Left renal cortex interstitium (tissue), 4 donors: ENCODE measurements at regions not wholly inside any gene's neighbourhood (a gene's known extent, or its start where the extent isn't known, plus 50 kb on each side); places are given as distances from the start of the nearest gene placed in this dataset.
A peak's percentile ranks its signal among the peaks of the same experiment; 100 is the strongest.

Experiments
- DNase-seq, 4 donors: peaks; one replicate each; pipeline ENCODE4 v3.0.0-alpha.2; 2013; ENCODE audit warnings: low read depth in 4 of 4, low spot score in 2 of 4, missing footprints in 1 of 4

DNA sequence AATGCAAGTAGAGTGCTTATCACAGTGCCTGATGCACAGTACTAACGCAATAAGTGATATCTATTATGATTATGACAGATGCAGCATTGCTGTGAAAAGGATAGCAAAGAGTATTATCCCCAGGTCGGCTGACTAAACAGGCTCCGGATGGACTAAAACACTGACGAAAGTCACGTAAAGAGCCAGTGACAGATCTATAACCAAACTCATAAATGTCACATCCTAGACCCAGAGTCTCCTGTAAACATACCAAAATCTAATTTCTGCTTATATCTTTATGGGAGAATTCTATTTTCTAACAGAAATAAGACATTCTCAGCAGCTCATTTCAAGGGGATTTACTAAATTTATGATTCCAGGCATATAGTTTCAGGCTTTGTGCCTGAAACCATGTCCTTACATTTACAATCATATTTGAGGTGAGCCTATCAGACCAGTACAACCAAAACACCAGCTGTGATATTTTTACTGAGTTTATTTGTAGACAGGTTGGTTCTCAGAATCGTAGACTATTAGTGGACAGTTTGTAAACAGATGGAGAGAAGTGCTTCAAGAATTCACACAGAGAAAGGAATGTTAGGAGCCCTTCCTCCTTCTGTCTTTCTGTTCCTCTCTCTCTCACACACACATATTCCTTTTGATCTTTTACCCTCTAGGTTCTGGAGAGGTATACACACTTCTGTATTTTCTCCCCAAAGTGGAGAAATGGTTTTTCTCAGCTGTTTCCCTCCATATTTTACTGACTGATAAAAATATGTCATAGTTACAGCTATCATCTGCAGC is 52.4 kb upstream of the WDR26 start:
- DNase-seq = no peak

DNA sequence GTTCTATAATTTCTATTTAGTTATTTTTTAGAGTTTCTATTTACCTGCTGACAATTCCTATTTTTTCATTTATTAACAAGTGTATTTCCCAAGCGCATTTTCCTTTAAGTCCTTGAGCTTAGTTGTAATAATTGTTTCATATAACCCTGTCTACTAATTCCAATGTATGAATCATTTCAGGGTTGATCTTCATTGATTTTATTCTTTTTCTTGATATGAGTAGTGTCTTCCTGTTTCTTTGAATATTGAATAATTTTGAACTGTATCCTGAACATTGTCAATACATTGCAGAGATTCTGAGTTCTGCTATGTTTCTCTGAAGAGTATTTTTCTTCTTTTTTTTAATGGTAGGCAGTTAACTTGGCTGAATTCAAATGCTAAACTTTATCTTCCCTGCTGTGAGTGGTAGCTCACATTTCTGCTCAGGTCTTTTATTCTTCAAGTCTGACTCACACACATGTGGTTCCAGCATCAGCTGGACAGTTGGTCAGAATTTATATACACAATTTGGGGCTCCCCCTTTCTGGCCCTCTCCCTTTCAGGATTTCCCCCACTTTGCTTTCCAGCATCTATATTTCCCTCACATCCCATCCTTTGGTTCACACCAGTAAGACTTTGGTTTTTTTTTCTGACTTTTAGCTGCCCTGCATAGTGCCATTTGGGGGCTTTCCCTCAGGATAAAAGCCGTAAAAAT is 54.4 kb upstream of the WDR26 start:
- DNase-seq = no peak

DNA sequence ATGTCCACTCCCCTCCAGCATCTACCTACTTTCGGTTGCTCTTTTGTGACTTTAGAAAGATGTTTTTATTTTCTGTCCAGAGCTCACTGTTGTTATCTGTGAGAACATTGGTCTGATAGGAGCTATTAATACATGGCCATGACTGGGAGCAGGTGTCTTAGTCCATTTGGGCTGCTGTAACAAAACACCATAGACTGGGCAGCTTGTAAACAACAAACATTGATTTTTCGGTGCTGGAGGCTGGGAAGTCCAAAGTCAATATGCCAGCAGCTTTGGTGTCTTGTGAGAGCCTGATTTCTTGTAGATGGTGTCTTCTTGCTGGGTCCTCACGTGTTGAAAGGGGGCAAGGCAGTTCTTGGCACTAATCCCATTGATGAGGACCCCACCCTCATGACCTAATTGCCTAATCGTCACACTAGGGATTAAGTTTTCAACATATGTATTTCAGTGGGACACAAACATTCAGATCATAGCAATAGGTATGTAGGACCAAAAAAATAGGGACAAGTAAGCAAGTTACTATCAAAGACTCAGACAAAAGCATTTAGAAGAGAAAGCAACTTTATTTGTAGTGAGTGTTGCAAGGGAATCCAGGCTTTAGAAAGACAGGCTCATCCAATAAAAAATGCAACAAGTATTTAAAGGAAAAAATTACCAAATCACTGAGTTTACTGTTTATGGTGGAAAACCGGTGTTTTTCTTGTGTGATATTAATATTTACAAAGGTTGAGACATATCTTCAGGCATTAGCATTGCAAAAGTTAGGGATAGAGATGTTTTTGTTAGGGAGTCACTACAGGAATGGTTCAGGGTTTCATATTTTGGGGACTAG is 55.2 kb upstream of the WDR26 start:
- no peak for DNase-seq

DNA sequence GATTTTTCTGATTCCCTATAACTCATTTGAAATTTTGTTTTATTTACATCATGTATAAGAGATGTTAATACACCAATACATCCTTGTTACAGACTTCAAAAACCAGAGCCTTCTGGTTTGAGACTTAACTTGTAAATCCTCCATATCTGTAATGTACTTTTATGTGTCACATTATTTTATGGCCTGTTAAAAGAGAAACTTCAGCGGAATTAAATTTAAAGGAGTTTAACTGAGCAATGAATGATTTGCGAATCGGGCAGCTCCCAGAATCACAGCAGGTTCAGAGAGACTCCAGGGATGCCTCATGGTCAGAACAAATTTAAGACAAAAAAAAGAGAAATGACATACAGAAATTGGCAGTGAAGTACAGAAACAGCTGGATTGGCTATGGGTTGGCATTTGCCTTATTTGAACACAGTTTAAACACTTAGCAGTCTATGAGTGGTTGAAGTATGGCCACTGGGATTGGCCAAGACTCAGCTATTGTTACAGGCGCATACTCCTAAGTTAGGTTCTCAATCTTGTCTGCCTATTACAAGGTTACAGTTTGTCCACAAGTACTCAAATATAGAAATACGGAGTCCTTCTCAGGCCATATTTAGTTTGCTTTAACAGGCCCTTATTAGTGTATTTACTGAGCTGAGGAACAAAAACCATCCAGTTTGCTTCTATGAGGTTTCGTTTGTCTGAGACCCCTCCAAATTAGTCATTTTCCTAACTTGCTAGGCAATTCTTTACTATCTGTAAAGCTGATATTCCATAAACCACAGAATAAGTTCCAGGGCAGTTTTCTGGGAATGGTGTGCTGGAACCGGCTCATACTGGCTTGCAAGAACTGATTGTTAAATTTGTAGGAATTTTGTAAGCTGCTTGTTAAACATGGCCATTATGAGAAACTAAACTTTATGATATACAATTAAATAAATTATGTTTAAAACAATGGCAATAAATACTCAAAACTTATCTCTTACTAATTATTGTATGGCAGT is 56.2 kb upstream of the WDR26 start:
- DNase-seq = no peak

DNA sequence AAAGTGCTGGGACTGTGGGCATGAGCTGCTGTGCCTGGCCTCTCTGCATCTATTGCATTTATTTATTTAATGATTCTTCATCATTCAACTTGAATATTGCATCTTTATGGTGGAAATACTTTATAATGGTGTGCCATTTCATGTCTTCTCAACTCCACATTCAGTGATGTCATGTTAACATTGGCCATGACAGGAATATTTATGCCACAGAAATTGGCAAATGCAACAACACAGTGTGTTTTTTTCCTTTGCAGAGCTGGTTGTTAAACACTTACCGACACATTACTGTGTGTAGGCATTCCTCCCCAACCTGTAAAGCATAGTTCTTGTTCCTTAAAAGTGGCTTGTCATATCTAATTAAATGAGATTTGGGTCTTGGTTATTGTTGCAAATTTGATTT is 57.4 kb upstream of the WDR26 start:
- DNase-seq = no peak

DNA sequence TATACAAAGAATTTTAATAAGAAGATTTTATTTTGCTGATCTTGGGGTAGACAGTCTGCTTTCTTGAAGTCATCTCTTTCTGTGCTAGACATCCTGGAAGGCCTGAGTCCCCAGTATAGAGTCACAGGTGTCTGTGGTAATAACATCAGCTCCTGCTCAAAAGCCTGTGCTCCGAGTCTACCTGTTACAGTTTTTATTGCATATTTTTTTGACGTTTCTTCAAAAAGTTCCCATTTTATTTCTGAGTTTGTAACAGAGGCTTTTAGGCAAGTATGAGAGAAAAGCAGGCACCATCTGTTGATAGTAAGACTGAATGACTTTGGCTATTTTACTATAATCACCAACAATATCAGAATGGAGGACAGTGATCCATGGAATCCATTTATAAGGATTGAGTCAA is 58.0 kb upstream of the WDR26 start:
- DNase-seq = no peak

DNA sequence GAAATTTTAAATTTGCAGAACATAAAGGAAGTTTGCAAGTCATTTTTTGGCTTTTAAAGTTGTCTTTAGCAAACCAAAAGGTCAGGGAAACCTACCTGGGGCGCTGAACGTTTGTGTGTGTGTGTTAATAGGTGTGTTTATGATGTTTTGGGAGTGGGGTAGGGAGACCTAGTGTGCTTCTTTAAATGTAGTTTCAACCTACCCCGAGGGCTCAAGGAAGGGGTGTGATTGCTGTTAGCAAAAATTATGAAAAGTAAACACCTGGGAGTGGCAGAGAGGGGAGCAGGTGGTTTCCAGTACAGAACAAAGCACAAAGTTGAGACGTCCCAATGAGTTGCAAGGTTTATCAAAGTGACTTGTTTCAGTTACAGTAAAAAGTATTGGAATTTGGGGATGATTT is 58.7 kb upstream of the WDR26 start:
- DNase-seq = no peak

DNA sequence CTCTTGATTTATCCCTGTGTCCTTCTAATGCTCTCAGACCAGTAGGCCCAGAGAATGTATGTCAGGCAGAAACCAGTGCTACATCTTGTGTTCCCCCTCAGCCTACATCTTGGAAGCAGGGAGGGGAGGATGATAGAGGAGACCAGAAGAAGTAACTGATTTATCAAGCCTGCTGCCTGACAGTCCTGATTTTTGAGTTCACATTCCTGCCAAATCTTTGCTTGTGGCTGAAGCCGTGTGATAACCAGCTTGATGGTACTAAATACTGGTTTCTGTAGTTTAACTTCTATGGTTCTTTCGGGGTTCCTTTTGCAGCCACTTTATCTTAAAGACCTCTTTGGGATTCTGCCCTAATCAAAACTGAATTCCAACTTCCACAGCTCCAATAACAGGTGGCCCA is 59.7 kb upstream of the WDR26 start:
- no peak for DNase-seq

DNA sequence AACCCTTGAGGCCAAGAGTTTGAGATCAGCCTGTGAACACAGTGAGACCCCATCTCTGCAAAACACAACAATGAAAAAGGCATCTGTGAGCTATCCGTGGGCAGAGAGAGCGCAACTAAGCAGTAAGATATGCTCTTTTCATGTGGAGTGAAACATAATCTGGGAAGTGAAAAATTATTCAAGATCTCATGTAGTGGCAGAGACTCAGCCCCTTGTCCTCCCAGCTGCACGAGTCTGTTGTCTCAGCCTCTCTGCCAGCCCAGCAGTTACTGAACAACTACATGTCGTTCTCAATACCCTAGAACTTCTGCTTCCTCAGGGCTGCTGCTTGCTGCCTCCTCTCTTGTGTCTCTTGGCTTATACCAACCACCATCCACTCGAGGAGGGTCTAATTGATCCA is 61.3 kb upstream of the WDR26 start:
- no peak for DNase-seq

DNA sequence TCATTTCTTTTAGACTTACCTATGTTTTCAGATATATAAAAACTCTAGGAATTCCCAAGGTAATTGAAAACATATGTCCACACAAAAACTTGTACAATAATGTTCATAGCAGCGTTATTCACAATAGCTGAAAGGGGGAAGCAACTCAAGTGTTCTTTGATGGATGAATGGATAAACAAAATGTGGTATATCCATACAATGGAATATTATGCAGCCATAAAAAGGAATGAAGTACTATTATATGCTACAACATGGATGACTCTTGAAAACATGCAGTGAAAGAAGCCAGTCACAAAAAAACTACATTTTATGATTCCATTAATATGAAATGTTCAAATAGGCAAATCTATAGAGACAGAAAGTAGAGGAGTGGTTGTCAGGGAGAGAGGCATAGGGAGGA is 62.2 kb upstream of the WDR26 start:
- DNase-seq = no peak

DNA sequence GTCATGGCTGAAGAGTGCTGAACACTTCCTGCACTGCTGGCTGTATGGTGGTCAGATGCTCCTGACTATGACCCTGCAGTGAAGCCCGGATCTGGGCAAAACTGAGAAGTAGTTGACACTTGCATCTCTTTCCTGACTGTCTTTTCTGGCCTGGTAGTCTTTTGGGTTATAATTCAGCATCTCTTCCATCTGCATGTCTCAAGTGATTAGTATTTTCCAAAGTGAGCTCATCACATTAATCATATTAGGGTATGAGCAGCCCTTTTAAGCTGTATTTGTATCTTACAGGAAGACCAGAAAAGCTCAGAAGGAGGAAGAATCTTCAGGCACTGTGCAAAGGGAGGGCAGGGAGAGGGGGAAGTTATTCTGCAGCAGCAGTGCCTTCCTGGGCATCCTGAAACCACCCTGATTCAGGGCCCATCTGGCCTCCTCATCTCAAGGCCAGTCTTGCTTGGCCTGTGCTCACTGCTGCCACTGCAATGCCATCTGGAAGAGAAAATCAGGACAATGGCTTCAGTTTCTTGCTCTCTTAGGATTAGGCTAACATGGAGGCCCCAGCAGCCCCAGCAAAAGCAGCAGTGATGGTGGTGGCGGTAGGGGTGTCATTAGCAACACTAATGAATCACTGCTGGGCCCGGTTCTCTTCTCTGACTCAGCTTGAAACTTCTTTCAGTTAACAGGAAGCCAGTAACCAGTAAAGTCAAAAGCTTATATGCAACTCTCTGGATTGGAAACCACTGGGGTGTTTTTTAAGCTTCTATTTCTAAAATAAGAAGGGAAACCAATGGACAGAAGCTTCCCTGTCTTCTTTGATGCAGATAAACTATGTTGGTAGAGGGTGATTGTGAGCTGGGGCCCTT is 63.3 kb upstream of the WDR26 start:
- no peak for DNase-seq

DNA sequence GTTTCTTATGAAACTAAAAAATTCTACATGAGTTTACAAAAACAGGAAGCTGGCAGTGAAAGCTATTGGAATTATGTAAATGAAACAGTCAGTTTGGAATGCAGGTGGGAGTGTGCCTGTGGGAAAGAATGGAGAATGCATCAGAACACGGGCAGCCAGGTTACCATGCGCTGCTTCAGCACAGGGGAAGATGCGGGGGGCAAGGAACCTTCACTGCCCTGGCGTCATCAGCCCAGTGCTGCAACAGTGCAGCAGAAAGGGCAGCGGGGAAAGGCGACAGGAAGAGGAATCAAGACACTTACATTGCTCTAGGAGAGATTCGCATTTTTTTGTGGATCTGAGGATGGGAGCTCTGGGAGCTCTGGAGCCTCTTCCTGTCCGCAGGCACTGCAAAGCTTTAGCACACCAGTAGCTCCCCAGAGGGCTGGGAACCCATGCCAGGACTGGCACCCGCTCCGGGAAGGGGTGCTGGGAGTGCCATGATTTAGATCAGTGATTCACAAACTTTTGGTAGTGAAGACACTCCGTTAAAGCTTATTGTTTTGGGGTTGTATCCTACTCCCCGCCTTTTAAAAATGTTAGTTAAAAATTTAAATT is 64.1 kb upstream of the WDR26 start:
- no peak for DNase-seq

DNA sequence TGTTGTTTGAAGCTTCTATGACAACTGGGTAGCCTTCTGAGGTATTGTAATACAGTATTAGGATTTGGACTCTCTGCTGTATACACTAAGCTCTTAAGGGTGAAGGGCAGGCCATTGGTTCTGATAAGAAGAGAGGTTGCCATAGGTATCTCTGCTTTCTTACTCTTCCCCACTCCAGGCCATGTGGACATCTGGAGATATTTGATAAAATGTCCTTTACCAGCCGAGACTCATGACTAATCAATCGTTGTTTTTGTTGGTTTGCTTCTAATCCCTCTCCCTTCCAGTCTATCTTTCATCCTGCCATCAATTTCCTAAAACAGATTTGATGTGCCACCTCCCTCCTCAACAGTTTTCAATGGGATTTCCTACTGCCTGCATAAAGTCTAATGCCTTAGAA is 64.6 kb upstream of the WDR26 start:
- DNase-seq = no peak

DNA sequence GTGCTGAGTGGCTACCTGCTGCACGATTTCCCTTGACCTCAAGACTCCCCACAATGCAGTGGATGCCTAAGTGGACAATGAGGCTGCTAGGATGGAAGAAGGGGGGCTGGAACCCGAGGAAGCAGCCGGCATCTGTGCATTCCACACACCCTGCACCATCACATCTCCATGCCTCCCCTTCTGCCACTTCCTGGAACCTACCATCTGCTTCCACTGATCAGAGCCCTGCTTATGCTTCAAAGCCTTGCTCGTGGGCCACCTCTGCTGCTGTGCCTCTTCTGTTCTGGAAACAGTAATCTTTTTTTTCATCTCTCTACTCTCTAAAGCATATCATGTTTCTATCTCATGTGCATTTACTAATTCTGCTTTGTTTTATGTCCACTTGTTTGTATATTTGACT is 66.2 kb upstream of the WDR26 start:
- no peak for DNase-seq

DNA sequence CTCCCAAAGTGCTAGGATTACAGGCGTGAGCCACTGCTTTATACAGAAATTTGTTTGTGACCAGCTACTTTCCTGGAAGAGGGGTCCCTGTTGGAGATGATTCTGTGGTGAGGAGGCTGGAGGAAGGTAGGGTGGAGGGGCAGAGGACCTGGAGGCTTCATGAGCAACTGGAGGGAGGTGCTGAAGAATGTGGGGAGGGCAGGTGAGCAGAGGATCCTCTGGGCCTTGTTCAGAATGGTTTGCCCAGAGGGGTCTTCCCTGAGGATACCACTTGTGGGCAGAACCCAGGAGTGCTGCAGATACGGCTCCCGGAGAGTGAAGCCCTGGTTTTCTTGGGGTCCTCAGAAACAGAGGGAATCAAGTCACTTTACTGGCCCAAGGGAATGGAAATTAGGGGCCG is 67.2 kb upstream of the WDR26 start:
- no peak for DNase-seq

DNA sequence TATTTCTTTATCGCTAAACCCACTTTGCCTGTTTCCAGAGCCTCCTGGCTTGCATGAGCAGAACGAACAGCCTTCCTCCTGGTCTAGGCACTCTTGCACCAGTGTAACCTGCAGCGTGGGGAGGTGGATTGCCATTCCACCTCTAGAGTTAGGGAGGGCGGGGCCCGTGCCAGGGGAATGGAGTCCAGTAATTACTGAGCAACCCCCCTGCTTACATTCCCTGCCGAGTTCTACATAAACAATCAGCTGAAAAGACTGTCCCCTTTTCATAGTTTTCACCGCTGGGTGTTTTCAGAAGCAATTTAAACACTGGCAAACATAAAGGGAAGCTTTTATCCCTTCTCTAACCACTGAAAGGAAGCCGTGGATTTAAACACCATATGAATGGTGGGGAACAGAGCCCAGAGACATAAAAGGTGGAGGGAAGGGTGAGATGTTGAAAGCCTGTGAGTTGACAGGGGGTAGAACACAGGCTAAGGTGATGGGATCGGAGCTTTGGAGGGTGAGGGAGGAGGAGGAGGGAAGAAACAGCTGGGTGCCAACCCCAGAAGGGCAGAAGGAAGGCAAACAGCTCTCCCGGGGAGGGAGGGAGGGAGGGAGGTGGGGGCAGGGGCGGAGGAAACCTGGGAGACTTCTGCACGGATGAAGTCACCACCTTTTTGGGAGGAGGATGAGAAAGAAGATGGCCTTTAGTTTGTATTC is 68.0 kb upstream of the WDR26 start:
- no peak for DNase-seq

DNA sequence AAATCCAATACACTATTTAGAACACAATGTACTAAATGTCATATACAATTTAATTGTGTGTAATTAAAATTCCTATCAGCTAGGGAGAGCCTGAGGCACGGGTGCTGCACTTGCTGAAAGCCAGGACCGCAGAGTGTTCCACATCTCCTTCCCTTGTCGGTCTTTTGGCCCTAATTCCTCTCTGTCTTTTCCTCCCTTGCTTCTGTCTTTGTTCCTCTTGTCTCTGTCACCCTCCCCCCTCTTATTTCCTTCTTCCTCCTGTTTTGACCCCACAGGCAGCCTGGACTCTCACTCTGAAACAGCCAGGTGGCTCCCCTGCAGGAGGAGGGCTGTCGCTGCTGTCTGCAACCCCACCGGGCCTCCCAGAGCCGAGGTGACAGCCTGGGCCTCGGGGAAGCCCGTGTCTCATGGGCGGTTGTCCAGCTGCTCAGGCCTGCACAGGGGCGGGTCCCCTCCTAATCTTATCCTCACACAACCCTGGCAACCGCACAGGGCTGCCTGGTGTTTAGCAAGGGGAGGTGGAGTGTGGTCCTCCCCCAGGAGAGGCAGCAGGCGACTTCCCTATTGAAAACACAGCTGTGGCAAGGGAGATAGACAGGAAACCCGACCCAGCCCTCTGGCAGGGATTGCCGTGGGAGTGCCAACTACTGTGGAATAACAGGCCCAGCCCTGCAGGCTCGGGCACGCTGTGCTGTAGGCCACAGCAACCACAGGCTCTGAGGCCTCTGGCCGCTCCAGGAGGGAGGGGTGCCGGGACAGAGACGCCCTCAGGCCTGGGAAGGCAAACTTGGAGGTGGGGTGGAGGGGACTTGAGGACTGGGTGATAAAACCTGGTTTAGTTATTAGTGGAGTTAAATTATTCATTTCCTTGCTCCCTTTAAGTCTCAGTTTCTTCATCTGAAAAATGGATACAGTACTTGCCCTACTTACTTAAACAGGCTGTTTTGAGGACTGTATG is 68.8 kb upstream of the WDR26 start:
- DNase-seq = peak in 3 of 4 donors; percentile 41 to 62 (median 57)
